Adrenal gland (tissue), 5 donors: ENCODE measurements at regions not wholly inside any gene's neighbourhood (a gene's known extent, or its start where the extent isn't known, plus 50 kb on each side); places are given as distances from the start of the nearest gene placed in this dataset.

Experiments used
- CTCF ChIP-seq, 6 experiments: fragments of 450-650 bp in 4 of 6; fragments of 200-600 bp in 2 of 6; sonication (generic) in 1 of 6; IDR thresholded peaks; 1 replicate in 5 of 6; 2 replicates in 1 of 6; pipeline versions ENCODE4 v1.5.1 to v1.8.0; 2016 to 2021; ENCODE audit warnings: antibody characterized with exemption in 6 of 6, mild to moderate bottlenecking in 2 of 6, moderate library complexity in 1 of 6
- POLR2A ChIP-seq, 2 donors: fragments of 450-650 bp; IDR thresholded peaks; one replicate each; pipeline ENCODE4 v1.6.1; 2017; ENCODE audit warnings: antibody characterized with exemption in 2 of 2, mild to moderate bottlenecking in 2 of 2, moderate library complexity in 1 of 2
- donor health status: DM: no; HTN: no; CAD: no.

GRCh38 chr7:88599528-88599927, 160.0 kb upstream of the ZNF804B start:
- TF ChIP-seq POLR2A (IDR thresholded peaks at IDR 0.05) (no peak), CTCF (IDR thresholded peaks at IDR 0.05) (no peak)
